ENCODE measurements at regions not wholly inside any gene's neighbourhood (a gene's known extent, or its start where the extent isn't known, plus 50 kb on each side); places are given as distances from the start of the nearest gene placed in this dataset.

DNA sequence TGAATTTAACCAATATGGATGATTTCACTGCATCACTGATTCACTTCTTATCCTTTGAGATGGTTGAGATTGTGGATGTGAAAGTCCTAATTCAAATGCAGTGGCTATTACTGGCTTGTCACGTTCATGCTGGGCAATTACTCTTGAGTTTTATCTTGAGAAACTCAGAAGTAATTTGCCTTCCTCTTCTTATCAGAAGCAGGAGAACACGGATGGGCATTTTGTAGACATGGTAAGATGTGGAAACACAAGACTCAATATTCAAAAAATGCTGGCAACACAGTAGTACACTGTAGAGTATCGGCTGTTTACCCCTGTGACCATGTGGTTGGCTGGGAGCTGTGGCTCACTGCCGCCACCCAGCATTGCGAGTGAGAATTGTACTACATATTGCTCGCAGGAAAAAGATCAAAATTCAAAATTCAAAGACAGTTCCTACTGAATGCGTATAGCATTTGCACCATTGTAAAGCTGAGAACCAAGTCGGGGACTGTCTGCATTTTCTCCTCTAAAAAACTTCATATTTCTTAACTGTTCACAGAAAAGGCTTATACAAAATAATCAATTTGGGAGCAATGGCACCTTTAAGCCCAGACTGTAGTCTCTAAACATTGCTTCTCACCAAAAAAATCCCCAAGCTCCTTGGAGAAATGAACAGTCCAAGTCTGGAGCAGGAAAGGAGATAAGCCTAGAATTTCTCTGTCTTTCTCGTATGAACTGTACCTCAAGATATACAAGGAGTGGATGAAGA lies 61.9 kb upstream of the ELOVL5 start:
- DNase-seq (ENCODE audit: low read depth) = no peak
- no peak overlapping the region for H3K4me3 ChIP-seq (ENCODE audit: low read depth, low read length)
- TF ChIP-seq, protein P1, sequence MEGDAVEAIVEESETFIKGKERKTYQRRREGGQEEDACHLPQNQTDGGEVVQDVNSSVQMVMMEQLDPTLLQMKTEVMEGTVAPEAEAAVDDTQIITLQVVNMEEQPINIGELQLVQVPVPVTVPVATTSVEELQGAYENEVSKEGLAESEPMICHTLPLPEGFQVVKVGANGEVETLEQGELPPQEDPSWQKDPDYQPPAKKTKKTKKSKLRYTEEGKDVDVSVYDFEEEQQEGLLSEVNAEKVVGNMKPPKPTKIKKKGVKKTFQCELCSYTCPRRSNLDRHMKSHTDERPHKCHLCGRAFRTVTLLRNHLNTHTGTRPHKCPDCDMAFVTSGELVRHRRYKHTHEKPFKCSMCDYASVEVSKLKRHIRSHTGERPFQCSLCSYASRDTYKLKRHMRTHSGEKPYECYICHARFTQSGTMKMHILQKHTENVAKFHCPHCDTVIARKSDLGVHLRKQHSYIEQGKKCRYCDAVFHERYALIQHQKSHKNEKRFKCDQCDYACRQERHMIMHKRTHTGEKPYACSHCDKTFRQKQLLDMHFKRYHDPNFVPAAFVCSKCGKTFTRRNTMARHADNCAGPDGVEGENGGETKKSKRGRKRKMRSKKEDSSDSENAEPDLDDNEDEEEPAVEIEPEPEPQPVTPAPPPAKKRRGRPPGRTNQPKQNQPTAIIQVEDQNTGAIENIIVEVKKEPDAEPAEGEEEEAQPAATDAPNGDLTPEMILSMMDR (conservative IDR thresholded peaks at IDR 0.05; ENCODE audit: low read depth, low read length) = peak; percentile 81

DNA sequence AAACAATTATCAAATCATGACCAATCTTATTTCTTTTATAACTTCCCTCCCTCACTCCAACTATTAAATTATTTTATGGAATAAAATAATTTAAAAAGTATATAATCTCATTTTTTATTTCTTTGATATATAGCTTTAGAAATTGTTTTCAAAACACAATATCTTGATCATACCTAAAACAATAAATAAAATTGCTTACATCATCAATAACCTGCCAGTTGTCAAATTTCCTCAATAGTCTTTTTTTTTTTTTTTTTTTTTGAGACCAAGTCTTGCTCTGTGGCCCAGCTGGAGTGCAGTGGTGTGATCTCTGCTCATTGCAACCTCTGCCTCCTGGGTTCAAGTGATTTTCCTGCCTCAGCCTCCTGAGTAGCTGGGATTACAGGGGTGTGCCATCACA lies 60.1 kb upstream of the ELOVL5 start:
- H3K4me3 ChIP-seq (ENCODE audit: low read depth, low read length) = no peak overlapping the region
- TF ChIP-seq, protein P1 (conservative IDR thresholded peaks at IDR 0.05; ENCODE audit: low read depth, low read length) = no peak
- no peak for DNase-seq (ENCODE audit: low read depth)

DNA sequence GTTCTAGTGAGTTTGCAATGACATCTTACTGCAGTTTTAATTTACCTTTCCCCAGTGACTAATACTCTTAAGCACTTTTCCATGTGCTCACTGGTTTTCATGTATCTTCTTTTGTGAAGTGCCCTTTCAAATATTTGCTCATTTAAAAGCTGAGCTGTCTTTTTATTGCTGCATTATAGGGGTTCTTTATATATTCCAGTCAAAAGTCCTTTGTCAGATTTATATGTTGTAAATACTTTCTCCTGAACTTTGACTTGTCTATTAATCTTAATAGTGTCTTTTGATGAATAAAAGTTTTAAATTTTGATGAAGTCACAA lies 50.2 kb upstream of the ELOVL5 start:
- TF ChIP-seq, protein P1 (conservative IDR thresholded peaks at IDR 0.05; ENCODE audit: low read depth, low read length) = no peak
- H3K4me3 ChIP-seq (ENCODE audit: low read depth, low read length) = no peak overlapping the region
- no peak for DNase-seq (ENCODE audit: low read depth)

DNA sequence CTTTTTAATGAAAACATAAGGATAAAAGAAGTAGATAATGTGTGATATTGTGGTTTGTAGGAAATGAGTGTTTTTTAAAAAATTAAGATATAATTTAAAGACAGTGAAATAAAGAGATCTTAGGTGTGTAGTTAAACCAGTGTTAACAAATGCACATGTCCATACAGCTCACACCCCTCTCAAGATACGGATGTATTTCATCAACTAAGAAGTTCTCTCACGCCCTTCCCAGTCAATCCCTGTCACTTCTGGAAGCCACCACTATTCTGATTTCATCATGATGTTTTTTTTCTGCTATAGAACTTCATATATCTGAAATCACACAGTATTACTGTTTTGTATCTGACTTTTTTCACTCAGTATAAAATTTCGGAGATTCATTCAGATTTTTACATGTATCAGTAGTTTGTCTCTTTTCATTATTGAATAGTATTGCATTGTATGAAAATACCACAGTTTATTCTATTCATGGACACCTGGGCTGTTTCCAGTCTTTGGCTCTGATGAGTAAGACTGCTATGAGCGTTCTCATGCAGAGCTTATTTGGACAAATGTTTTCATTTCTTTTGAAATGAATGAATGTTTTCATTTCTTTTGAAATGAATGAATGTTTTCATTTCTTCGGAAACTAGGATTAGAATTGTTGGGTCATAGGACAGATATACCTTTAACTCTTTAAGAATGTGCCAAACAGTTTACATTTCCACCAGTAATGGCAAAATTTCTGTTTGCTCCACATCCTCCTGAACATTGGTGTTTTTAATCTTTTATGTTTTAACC lies 49.7 kb upstream of the ELOVL5 start:
- TF ChIP-seq, protein P1 (conservative IDR thresholded peaks at IDR 0.05; ENCODE audit: low read depth, low read length) = no peak
- no peak overlapping the region for H3K4me3 ChIP-seq (ENCODE audit: low read depth, low read length)
- no peak for DNase-seq (ENCODE audit: low read depth)

Data from epithelial cell of proximal tubule (primary cell).